GM19035 (cell line): ENCODE measurements at regions not wholly inside any gene's neighbourhood (a gene's known extent, or its start where the extent isn't known, plus 50 kb on each side); places are given as distances from the start of the nearest gene placed in this dataset.

ENCODE experiments used
- ATAC-seq: cut with Tn5 transposase; IDR thresholded peaks from one replicate; pipeline ENCODE4 v1.9.1; 2021; ENCODE audit not compliant: unreplicated experiment

DNA sequence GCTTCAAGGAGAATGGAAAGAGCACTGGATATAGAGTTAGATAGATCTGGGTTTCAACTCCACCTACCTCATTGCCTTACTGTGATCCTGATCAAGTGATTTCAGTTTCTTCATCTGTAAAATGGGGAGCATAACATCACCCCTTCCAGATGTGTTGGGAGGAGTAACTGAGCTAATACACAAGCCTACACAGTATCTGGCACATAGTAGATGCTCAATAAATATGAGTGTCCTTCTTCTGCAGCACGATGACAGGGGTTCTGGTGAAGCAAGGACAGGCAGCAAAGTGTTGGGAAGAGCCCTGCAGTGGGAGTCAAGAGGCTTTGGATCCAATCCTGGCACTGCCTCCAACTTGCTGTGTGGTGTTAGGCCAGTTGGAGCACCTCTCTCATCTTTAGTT is 270.0 kb downstream of the UACA start:
- no peak for ATAC-seq

DNA sequence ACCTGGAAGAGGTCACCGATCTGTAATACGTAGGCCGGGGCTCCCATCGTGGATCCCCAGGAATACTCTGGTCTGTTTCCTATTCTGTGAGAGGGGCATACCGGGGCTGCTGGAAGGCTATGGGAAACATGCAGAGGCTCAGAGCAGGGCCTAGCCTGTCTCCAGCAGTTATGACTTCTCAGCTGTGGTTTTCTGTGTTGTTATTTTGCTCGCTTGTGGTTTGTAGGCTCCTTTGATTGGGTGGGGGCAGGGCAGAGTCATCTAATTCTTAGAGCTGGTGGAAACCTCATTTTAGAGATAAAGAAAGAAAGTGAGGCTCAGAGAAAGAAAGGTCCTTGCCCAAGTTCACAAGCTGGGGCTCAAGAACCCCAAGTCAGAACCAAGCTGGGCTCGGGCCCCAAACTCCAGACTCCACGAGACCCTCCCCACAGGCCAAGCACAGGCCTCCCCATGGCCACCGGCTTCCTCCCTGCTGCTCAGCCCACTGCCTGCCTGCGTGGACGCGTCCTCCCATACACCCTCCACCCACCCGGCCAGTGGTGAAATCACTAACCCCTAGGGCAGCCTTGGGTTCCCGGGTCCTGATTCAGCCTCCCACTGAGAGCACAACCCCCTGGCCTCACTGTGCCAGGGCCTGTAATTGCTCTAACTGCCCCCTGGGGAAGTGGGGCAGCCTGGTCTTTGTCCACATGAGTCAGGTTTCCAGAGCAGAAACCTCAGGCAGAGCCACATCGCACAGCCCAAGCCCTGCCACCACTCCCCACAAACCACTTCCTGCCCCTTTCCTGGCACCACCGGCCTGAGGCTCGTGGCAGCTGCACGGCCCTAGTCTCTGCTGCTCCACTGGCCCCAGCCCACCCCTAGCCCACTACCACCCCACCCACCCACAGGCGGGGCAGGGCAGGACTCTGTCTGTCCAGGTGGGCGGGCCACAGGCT is 270.8 kb downstream of the UACA start:
- peak; percentile 48 for ATAC-seq

- ATAC-seq: no peak
These were observed 271.7 kb downstream of the UACA start for GRCh38 chr15:70491641-70492040.

GRCh38 chr15:70491201-70491621 is 272.1 kb downstream of the UACA start:
- no peak for ATAC-seq

DNA sequence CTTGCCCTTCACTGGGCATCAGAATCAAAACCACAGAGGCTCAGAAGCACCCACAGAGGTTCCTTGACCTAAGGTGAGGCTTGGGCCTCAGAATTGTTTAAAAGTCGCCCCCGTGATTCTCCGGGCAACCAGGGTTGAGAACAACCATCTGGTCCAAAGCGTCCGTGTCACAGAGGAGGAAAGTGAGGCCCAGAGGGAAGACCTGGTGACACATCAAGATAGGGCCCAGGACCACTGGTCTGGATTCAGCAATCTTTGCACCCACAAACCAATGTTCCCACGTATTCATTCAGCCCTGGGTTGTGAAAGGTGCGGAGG is 272.6 kb downstream of the UACA start:
- ATAC-seq: no peak

GRCh38 chr15:70490148-70490837 is 273.1 kb downstream of the UACA start:
- no peak for ATAC-seq

- no peak for ATAC-seq
These were observed 274.2 kb downstream of the UACA start for GRCh38 chr15:70488941-70489848.

DNA sequence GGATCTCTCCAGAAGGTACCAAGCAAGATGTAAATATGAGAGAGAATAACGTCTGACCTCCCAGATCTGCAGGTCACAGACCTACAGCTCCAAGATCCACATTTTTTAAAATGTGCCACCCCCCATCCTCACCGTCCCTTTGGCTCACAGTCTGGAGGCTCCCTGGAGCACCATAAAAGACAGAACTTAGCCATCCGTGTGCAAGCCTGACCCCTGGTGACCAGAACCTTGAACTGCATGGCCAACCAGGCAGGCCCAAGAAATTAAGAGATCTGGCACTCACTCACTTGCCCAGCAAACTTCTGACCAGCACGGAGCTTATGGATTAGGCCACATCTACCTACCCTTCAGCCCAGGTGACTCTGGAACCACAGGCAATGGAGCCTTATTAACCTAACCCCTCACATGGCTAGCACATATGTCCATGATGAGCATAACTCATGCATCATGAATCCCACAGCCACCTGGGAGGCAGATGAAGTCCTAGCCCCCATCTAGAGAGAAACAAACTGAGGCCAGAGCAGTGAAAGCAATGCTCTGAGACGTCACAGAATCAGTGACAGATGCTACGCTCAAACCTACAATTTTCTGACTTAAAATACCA is 275.3 kb downstream of the UACA start:
- no peak for ATAC-seq

DNA sequence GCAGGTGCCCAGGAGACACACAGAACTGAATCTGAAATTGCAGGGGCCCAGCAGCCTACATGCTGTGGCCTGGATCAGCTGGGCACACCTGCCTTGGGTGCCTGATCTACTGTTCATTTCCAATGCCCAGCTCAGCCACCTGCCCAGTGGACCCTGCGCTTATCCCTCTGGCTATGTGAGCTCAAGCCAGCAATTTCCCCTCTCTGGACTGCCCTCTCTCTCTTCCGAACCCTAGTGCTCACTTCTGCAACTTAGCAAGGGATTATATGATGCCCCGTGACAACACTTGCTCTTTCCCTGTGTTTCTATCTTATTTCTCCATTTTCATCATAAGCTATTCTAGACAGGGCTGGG is 276.0 kb downstream of the UACA start:
- no peak for ATAC-seq

GRCh38 chr15:70486451-70487386 is 276.6 kb downstream of the UACA start:
- ATAC-seq: peak; percentile 68

DNA sequence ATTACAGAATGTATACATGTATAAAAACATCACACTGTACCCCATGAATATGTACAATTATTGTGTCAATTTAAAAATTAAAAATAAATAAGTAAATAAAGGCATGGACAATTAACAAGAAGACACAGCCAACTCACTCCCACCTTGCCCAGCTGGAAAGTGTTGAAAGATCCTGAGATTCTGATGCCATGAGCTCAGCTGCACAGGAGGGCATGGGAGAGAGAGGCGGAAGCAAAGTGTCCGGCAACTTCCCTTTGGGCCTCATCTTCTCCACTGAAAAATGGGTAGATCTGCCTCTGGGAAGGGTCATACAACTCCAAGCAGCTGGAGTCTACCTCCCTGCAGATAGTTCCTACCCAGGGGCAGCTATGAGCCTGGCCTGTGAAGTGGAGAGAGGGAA is 277.3 kb downstream of the UACA start:
- ATAC-seq: no peak

GRCh38 chr15:70484993-70485392 is 278.4 kb downstream of the UACA start:
- ATAC-seq: no peak

GRCh38 chr15:70483513-70483912 is 279.8 kb downstream of the UACA start:
- no peak for ATAC-seq

DNA sequence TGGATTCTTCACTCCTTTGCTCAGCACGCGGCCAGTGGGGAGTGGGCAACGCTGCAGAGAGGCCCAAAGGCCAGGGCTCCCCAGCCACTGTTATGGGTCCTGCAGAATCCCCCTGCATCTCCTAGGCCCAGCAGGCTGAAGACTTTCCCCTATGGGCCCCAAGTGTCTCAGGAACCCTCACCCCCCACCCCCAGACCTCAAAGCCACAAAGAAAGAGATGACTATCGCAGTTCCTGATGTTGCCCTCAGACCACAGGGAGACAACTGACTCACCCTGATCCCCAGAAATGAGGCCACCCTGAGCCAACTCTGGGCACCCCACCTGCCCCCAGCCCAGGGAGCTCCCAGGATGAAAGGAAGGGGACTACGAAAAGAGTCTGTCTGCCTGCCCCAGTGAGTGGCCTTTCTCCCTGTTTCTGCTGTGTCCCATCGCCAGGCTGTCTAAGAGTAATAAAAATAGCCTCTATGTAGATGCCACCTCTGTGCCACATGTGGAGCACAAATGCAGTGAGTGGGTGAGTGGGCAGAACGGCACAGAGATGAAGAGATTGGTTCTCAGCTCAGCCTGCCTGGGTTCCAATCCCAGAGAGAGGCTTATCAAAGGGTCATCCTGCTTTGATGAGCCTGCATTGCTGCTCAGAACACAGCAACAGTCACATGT is 283.0 kb downstream of the UACA start:
- no peak for ATAC-seq

- ATAC-seq: no peak
These were observed 283.6 kb downstream of the UACA start for GRCh38 chr15:70479785-70480184.

- ATAC-seq: no peak
These were observed 284.3 kb downstream of the UACA start for GRCh38 chr15:70479056-70479455.

DNA sequence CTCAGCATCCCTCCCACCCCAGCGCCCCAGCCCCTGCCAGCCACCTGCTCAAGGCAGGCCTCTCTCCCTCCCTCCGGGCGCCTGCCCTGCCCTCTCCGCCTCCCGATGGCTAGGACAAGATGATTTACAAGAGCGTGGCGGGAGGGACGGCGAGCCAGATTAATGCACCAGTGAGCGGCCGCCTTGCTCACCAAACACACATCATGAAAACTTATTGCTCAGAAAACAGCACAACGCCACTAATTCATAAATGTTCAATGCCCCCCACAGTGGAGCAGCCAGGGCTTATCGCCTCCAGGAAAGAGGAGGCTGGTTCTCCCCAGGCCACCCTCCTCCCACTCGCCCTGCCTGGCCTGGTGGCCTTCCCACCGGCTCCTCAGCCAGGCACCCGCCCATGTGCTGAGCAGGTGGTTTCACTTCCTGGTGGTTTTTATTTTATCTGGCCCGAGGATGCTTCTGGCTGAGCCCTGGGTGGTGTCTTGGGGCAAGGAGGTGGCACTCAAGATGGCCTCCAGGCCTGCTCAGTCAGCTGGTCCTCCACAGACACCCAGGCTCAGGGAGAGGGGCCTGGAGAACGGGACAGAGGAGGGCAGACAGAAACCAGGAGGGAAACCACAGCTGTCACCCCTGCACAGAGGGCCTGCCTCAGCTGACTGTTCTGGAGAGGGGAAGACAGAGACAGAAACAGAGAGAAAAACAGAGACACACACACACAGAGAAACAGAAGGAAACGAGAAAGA is 284.9 kb downstream of the UACA start:
- ATAC-seq: no peak

DNA sequence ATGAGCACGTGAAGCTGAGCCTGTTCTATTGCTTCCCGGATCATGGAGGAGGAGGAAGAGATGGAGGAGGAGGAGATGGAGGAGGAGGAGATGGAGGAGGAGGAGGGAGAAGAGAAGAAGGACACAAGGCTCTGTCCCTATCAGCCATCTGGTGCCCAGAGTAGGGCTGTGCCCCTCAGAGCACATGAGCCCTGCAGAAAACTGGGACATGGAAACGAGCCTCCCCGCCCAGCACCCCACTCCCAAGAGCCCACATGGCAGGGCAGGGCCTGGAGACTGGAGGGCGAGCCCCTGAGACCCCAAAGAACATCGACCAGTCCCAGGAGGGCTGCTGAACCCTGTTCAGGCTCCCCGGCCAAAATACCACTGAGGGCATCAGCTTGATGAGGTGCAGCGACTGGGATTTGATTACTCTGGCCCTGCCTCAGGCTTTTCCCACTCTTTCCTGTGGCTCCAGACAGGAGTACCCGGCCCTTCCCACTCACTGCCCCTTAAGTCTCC is 285.6 kb downstream of the UACA start:
- ATAC-seq: no peak

DNA sequence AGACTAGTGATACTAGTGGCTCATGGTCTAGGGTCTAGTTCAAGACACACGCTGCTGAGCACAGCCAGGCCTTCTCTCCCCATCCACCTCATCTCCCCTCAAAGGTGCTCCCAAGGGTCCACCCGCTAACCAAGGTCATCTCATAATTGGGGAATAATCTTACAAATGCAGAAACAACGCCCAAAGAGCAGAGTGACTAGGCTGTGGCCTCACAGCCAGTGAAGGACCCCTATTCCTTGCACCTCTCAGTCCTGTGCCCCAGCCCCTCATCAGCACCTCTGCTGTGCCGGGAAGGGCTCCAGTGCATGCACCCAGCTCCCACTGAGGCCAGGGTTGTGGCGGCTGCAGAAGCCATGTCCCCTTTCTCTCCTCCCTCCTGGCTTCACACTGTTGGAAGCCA is 286.9 kb downstream of the UACA start:
- no peak for ATAC-seq
